BJ (cell line): ENCODE measurements at regions not wholly inside any gene's neighbourhood (a gene's known extent, or its start where the extent isn't known, plus 50 kb on each side); places are given as distances from the start of the nearest gene placed in this dataset.

ENCODE experiments used
- CTCF ChIA-PET: fragments of 350-600 bp; formaldehyde crosslinking; extraction: SDS; loops from one replicate; lab custom pipeline; 2021; ENCODE audit warnings: antibody characterized with exemption, inconsistent platforms; lab: Yijun Ruan, JAX
- POLR2A ChIA-PET: fragments of 300-600 bp; sonication (Branson Sonifier 250); formaldehyde crosslinking; extraction: SDS; loops from one replicate; lab custom pipeline; 2021; ENCODE audit warnings: antibody characterized with exemption; lab: Charles Lee
- DNase-seq: peaks from one replicate; pipeline ENCODE4 v3.0.0-alpha.2; 2011; ENCODE audit warnings: low read depth
- H3K27me3 ChIP-seq: 2 replicates; pipeline ENCODE4 v1.6.0; 2011; ENCODE audit warnings: low read length; ENCODE audit not compliant: control insufficient read depth, insufficient read depth
- H3K36me3 ChIP-seq: 2 replicates; pipeline ENCODE4 v1.5.1; 2011; ENCODE audit warnings: low read length; ENCODE audit not compliant: control insufficient read depth, insufficient read depth
- H3K4me3 ChIP-seq: 2 replicates; pipeline ENCODE4 v1.5.1; 2011; ENCODE audit warnings: low read depth, mild to moderate bottlenecking, control low read depth, low read length
- TF ChIP-seq, protein P1 (sequence below): IDR thresholded peaks from 2 replicates; pipeline ENCODE4 v1.5.1; 2011; ENCODE audit warnings: low read depth, mild to moderate bottlenecking, control low read depth, inconsistent platforms, low read length, moderate library complexity; ENCODE audit not compliant: insufficient read depth

DNA sequence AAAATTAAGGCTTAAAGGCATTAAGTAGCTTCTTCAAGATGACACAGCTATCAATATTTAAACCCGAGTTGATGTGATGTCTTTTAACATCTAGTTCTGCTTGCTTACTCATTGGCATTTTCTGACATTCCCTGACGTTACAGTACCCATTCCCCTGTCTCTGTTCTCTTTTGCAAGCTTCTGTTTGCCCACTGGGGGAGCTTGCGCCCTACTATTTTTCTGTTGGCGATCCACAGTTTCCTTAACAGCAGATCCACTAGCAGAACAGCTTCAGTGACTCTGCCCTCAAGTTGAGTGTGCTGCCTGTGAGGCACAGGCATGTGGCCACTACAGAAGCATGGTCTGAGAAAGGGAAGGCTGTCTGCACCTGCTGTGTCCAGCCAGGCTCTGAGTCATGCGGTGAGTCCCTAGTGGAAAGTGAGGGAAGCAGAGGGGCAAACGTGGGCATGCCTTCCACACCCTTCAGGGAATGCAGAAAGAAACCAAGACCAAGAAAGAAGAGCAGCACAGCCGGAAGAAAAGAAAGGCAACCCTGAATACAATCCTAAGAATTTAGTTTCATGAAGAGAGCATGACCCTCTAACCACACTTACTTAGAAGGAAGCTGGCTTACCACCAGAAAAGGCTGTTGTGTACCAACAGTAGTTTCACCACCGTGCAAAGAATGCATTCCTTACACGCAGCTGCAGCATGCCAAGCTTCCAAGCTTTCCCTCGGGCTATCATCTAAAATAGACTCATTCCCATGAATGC, 97.7 kb upstream of the VGLL2 start:
- CTCF ChIA-PET, result no interaction called here
- Histone ChIP-seq H3K36me3 (no peaks in the 10 kb centered on the region), H3K27me3 (no peaks in the 10 kb centered on the region), H3K4me3 (no peak overlapping the region)
- TF ChIP-seq, protein P1, sequence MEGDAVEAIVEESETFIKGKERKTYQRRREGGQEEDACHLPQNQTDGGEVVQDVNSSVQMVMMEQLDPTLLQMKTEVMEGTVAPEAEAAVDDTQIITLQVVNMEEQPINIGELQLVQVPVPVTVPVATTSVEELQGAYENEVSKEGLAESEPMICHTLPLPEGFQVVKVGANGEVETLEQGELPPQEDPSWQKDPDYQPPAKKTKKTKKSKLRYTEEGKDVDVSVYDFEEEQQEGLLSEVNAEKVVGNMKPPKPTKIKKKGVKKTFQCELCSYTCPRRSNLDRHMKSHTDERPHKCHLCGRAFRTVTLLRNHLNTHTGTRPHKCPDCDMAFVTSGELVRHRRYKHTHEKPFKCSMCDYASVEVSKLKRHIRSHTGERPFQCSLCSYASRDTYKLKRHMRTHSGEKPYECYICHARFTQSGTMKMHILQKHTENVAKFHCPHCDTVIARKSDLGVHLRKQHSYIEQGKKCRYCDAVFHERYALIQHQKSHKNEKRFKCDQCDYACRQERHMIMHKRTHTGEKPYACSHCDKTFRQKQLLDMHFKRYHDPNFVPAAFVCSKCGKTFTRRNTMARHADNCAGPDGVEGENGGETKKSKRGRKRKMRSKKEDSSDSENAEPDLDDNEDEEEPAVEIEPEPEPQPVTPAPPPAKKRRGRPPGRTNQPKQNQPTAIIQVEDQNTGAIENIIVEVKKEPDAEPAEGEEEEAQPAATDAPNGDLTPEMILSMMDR, result no peak
- POLR2A ChIA-PET, result no interaction called here
- peak; percentile 9 for DNase-seq

DNA sequence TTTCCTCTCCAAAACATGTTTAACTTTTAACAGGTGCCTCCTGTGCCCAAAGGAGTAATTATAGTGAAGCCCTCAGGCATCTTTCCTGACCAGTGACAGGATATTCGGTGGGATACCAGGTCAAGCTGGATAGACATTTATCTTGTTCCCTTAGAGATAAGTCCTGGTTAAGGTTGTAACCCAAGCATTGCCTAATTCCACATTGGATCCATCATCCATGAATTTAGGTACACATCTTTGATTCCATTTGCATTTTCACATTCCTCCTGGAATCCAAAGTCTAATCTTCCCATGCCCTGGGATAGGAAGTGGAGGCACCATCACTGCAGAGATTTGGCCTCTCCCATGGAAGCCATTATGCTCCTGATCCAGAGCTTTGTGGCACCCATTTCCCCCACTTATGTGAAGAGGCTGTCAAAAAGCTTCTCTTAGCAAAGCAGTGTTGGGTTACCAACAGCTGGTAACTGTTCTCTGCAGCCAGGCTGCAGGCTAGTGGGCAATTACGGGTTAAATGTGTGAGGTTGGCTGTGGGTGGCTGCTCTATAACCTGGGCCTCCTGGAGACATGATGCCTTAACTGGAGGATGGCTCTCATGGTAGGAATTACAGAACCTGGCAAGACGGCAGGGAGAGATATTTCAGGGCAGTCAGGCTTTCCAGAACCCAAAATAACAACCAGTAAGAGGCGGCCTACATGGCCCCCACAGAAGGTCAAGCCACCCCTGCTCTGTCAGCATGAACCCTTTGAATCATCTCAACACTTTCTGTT, 96.9 kb upstream of the VGLL2 start:
- Histone ChIP-seq H3K36me3 (no peaks in the 10 kb centered on the region), H3K4me3 (no peak overlapping the region), H3K27me3 (no peaks in the 10 kb centered on the region)
- TF ChIP-seq, protein P1, result no peak
- ChIA-PET CTCF (interaction anchor here (0.5 kb wide), 1 partner anchor 661 kb away, joined by 3 read pairs; no protein-coding TSS in a partner anchor), POLR2A (no interaction called here)
- no peak for DNase-seq

DNA sequence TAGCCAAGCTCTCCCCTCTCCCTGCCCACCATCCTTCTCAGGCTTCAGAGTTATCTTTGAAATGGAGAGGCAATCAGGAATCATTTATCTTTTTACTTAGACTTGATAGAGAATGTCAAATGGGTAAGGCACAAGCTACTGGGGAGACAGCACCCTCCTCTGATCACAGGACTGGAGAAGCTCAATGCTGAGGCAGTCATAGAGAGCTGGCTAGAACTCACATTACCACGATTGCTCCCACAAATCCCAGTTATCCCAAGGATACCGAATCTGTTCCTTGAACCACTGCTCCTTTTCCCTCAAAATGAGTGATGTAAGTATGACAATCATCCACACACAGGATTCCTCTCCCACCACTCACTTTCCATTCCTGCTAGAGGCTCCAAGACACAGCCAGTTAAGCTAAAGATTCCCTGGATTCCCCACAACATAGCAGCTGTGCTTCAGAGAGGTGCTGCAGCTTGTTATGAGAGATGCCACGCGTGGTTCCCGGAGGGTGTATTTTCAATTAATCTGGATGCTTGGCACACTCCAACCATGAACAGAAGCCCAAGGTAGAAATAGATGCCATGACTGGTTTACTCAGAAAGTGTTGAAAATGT, 96.2 kb upstream of the VGLL2 start:
- CTCF ChIA-PET, result interaction anchor here (0.5 to 0.9 kb wide), 2 partner anchors 21 to 660 kb away, joined by 3 read pairs; no protein-coding TSS in a partner anchor
- DNase-seq, result no peak
- Histone ChIP-seq H3K4me3 (no peak overlapping the region), H3K27me3 (no peaks in the 10 kb centered on the region), H3K36me3 (no peaks in the 10 kb centered on the region)
- TF ChIP-seq, protein P1, result no peak
- POLR2A ChIA-PET, result no interaction called here

DNA sequence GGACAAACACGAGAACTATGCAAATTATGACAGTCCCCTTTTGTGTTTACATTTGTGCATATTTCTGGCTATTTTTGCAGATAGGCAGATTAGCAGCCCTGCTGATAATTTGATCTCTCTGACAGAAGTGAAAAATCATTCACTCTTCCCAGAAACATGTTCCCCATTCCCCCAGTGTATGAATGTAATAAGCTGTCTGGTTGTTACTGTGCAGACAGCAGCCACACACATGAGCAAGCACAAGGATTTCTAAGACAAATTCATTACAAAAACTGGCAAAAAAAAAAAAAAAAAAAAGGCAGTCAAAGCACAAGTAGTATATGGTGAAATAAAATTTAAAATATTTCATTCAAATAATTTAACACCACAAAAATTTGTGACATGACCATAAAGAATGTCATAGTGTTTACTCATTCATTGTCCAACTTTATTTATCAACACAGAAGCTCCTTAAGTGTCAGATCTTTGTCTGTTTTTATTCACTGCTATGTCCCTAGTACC, 95.5 kb upstream of the VGLL2 start:
- DNase-seq, result no peak
- POLR2A ChIA-PET, result no interaction called here
- H3K4me3 ChIP-seq, result no peak overlapping the region

More for the DNA sequence above, 95.5 kb upstream of the VGLL2 start:
- Histone ChIP-seq H3K36me3 (no peaks in the 10 kb centered on the region), H3K27me3 (no peaks in the 10 kb centered on the region)
- TF ChIP-seq, protein P1, result no peak
- CTCF ChIA-PET, result interaction anchor here (0.9 kb wide), 1 partner anchor 20 kb away, joined by 3 read pairs; no protein-coding TSS in a partner anchor
